ENCODE measurements at regions not wholly inside any gene's neighbourhood (a gene's known extent, or its start where the extent isn't known, plus 50 kb on each side); places are given as distances from the start of the nearest gene placed in this dataset.

DNA sequence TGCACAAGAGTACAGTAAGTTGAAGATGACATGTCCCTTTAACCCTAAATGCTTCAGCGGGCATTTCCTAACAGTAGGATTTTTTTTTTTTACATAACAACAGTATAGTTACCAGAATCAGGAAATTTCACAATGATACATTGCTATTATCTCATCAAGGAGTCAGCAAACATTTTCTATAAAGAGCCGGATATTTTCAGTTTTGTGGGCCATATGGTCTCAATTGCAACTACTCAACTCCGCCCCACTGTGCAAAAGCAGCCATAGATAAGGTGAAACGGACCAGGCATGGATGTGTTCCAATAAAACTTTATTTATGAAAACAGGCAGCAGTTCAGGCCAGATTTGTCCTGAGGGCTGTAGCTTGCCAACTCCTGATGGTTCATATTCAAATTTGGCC is 130.6 kb downstream of the SMAD6 start:
- peak; percentile 39 for DNase-seq (ENCODE audit: low read depth)

- DNase-seq (ENCODE audit: low read depth) = no peak
These were observed 131.3 kb downstream of the SMAD6 start for GRCh38 chr15:66833371-66833770.

- no peak for DNase-seq (ENCODE audit: low read depth)
These were observed 131.8 kb downstream of the SMAD6 start for GRCh38 chr15:66833803-66834202.

DNA sequence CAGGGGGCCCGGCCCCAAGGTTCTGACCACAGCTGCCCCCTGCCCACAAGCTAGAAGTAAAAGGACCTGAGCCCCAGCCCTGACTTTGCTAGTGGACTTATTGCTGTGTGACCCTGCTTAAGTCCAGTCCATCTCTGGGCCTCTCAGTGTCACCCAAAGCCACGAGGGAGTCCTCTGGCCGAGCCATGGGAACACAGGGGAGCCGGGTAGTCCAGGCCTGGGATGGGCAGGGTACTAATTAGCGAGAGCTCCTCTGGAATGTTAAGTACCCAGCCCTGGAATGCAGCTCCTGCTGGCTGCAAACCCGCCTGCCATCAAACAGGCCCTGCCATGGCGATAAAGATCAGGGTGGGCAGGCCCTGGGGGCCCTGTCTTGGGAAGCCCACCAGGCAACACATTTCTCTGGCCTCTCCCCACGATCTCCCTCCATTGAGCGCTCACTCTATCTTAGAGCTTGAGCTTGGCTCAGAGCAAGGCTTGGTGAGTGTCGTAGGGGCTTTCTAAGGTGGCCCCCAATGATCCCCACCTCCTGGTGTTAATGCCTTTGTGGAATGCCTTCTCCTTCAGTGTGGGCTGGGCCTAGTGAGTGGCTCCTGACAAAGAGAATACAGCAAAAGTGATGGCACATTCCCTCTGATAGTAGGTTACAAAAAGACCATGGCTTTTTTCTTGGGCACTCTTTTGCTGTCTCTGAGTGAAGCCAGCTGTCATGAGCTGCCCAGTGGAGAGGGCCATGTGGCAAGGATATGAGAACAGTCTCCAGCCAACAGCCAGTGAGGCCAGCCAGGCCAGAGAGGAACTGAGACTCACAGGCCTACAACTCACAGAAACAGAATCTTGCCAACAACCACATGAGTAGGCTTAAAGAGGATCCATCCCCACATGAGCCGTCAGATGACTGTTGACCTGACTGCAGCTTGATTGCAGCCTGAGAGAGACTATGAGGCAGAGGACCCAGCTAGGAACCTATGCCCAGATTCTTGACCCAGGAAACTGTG is 133.1 kb downstream of the SMAD6 start:
- no peak for DNase-seq (ENCODE audit: low read depth)

DNA sequence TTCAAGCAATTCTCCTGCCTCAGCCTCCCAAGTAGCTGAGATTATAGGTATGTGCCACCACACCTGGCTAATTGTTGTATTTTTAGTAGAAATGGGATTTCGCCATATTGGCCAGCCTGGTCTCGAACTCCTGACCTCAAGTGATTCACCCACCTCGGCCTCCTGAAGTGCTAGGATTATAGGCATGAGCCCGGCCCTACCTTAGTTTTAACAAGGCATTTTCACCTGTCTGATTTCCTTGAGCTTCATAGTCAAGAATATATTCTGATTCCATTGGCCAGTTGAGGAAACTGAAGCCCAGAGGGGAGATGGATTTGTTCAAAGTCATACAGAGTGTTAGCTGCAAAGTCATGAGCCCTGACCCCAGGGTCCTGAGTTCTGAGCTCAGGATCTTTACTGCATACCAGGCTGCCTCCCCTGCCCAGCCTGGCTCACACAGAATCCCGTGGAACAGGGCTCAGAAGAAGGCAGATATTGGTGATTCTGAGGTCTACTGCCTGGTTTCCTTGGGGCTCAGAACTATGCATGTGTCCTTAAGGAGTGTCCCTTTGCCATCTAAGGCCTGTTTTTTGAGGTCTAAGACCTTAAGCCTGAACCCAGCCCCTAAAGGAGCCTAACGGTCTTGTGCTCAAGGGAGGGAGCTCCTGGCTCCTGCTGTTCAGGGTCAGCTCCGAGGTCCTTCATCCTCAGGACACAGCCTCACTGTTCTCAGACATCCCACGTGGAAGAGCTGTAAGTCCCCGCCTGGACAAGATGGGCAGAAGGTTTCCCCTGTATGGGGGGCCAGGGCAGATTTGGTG is 134.4 kb downstream of the SMAD6 start:
- no peak for DNase-seq (ENCODE audit: low read depth)

GRCh38 chr15:66838202-66838601 is 136.2 kb downstream of the SMAD6 start:
- no peak for DNase-seq (ENCODE audit: low read depth)

GRCh38 chr15:66838671-66839239 is 136.7 kb downstream of the SMAD6 start:
- DNase-seq (ENCODE audit: low read depth) = no peak

- no peak for DNase-seq (ENCODE audit: low read depth)
These were observed 137.6 kb downstream of the SMAD6 start for GRCh38 chr15:66839506-66840112.

- no peak for DNase-seq (ENCODE audit: low read depth)
These were observed 138.8 kb downstream of the SMAD6 start for GRCh38 chr15:66840615-66841390.

DNA sequence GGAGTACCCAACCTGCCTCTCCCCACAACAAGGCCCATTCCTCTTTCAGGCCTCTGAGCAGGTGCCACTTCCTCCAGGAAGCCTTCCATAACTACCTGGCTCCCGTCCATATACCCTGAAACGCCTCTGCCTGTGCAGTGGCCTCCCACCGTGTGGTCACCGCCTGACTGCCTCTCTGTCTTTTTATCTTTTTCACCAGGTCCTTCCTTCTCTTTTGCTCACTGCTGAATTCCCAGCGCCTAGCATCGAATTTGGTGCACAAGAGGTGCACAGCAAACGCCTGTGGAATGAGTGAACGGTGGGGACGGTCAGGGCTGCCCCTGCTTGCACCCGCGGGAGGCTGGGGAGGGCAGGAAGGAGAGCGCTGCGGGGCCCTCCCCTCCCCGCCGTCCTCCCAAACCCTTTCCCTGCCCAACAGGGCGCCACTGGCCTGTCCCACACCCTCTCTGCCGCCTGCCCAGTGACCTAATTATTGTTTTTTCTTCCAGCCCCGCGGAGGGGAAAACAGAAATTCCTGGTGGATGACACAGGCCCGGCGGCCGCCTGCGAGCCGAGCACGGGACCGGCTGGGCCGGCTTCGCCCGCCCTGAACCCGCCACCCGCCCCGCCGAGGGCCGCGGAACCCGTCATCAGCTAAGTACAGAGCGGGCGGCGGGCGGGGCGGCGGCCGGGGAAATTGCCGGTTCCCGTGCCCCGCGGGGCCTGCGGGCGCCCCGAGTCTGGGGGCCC is 140.1 kb downstream of the SMAD6 start:
- DNase-seq (ENCODE audit: low read depth) = peak; percentile 93

DNA sequence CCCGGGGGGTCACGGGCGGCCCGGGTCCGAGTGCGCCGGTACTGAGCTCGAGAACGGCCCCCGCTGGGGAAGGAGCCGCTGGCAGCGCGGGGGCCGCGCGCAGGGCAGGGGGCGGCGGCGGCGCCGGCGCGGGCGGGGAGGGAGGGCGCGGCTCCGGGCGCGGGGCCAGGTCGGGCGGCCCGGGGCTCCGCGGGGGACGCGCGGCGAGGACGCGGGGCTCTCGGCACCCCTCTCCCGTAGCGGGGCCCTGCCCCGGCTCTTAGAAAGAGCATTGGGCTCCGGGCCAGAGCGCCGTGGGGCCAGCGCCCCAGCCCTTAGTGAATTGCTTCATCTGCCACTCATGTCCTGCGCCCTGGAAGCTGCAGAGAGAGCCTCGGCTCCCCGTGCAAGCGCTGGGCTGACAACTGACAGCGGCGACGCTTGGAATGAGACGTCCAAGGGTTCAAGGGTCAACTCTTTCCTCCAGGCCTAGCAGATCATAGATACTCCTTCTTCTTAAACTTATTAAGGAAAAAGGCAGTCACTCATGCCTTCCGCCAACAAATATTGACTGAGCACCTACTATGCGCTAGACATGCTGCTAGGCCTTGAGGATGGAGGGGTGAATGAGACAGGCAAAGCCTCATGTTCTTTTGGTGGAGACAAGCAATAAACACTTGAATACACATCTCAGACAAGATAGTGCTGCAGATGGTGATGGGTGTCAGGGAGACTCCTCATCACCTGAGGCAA is 140.8 kb downstream of the SMAD6 start:
- DNase-seq (ENCODE audit: low read depth) = peak; percentile 49

- no peak for DNase-seq (ENCODE audit: low read depth)
These were observed 141.5 kb downstream of the SMAD6 start for GRCh38 chr15:66843581-66843980.

DNA sequence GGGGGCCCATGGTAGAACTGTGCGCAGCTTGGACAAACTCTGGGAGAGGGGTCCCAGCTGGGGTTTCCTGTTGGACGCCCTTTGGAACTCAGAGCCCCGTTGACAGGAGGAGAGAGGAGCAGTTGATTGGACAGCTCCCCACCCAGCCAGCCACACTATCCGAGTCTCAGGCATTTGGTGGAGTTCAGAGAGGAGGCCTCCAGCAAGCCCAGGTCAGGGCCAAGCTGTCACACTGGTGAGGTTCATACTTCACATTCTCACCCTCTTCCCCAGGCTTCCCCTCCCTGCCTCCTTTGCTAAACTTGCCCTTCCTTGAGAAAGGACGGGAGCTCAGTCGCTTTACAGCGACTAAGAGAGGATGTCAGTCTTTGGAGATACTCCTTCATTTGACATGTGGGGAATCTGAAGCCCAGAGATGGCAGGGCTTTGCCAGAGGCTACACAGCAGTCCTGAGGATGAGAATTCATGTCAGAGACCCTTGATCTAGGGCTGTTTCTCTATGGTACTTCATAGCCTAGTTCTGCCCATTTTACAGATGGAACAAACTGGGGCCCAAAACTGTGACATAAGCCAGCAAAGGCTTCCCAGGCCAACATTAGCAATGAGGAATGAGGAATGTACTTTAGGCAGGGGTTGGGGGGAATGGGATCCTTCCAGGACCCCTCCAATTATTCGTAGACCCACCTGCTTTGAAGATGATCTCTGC is 142.2 kb downstream of the SMAD6 start:
- no peak for DNase-seq (ENCODE audit: low read depth)

DNA sequence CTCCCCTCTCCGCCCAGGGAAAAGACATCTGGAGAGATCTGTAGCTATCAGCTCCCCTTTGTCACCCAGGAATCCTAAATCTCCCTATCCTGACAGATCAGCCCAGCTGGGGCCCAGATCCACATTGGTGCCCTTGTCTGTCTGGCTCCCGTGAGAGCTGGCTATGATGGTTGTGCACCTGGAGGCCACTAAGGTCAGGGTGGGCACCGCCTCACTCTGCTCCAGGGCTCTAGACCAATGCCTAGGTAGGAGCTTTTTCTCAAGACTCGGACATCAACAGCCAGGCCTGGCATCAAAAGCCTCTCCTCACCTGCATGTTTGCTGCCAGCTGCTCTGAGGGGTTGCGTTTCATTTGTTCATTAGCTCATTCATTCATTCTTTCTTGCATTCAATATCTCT is 142.7 kb downstream of the SMAD6 start:
- no peak for DNase-seq (ENCODE audit: low read depth)

DNA sequence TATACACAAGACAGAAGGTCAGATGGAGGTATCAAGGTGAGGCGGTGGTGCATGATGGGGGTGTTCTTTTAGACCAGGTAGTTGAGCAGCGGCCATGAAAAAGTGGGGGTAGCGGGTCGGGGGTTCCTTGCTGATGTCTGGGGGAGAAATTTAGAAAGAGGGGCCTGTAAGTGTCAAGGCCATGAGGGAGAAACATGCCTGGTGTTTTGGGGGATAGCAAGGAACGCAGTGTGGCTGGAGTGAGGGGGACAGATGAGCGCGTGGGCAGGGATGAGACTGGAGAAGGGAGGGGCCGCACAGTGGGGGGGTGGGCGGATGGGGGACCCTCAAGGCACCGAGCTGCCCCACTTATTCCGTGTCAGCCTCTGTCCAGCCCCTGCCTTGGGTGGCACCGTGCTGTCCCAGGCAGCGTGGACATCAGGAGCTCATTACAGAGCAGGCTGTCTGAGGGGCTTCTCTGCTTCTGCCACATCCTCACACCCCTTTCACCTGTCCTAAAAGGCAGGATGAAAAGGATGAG is 143.3 kb downstream of the SMAD6 start:
- no peak for DNase-seq (ENCODE audit: low read depth)

- no peak for DNase-seq (ENCODE audit: low read depth)
These were observed 144.0 kb downstream of the SMAD6 start for GRCh38 chr15:66846031-66846430.

GRCh38 chr15:66846811-66847210 is 144.8 kb downstream of the SMAD6 start:
- DNase-seq (ENCODE audit: low read depth) = no peak

- no peak for DNase-seq (ENCODE audit: low read depth)
These were observed 145.5 kb downstream of the SMAD6 start for GRCh38 chr15:66847565-66847991.

DNA sequence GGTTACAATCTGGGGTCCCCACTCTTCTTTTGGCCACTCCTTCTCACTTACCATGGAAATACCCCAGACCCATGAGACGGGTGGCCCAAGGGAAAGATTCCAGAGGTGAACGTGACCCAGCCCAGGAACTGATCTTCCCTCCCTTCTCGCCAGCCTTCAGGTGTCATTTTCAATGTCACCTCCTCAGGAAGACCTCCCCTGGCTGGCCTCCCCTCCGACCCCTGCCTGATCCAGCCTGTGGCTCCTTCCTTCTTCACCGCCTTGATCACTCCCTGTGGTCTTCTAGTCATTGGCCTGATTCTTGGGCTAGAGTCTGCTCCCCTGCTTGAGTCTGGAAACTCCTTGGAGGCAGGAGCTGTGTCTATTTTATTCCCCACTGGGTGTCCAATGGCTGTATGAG is 146.1 kb downstream of the SMAD6 start:
- DNase-seq (ENCODE audit: low read depth) = no peak
